ENCODE measurements at regions not wholly inside any gene's neighbourhood (a gene's known extent, or its start where the extent isn't known, plus 50 kb on each side); places are given as distances from the start of the nearest gene placed in this dataset.

- TF ChIP-seq EZH2 (IDR thresholded peaks at IDR 0.05; ENCODE audit: borderline replicate concordance, low read depth, low read length, poor library complexity, severe bottlenecking), result no peak
- TF ChIP-seq, protein P1, sequence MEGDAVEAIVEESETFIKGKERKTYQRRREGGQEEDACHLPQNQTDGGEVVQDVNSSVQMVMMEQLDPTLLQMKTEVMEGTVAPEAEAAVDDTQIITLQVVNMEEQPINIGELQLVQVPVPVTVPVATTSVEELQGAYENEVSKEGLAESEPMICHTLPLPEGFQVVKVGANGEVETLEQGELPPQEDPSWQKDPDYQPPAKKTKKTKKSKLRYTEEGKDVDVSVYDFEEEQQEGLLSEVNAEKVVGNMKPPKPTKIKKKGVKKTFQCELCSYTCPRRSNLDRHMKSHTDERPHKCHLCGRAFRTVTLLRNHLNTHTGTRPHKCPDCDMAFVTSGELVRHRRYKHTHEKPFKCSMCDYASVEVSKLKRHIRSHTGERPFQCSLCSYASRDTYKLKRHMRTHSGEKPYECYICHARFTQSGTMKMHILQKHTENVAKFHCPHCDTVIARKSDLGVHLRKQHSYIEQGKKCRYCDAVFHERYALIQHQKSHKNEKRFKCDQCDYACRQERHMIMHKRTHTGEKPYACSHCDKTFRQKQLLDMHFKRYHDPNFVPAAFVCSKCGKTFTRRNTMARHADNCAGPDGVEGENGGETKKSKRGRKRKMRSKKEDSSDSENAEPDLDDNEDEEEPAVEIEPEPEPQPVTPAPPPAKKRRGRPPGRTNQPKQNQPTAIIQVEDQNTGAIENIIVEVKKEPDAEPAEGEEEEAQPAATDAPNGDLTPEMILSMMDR (conservative IDR thresholded peaks at IDR 0.05; ENCODE audit: low read depth, low read length), result no peak
Observed at GRCh38 chr7:119900996-119901672, 371.8 kb upstream of the KCND2 start.

All from A673 (cell line).